HUES48 (cell line): ENCODE measurements at regions not wholly inside any gene's neighbourhood (a gene's known extent, or its start where the extent isn't known, plus 50 kb on each side); places are given as distances from the start of the nearest gene placed in this dataset.

Experiments used
- H3K27ac ChIP-seq: one replicate; pipeline ENCODE4 v1.7.0; 2013; ENCODE audit warnings: low read depth, low read length, inconsistent platforms
- H3K27me3 ChIP-seq: 2 replicates; pipeline ENCODE4 v1.6.1; 2013; ENCODE audit warnings: mild to moderate bottlenecking, low read length; ENCODE audit not compliant: control insufficient read depth, insufficient read depth
- H3K36me3 ChIP-seq: 2 replicates; pipeline ENCODE4 v1.6.1; 2013; ENCODE audit warnings: low read length; ENCODE audit not compliant: control insufficient read depth, insufficient read depth
- H3K4me1 ChIP-seq: 2 replicates; pipeline ENCODE4 v1.6.1; 2013; ENCODE audit warnings: mild to moderate bottlenecking, low read length; ENCODE audit not compliant: control insufficient read depth, insufficient read depth
- H3K4me3 ChIP-seq: 2 replicates; pipeline ENCODE4 v1.5.1; 2013; ENCODE audit warnings: mild to moderate bottlenecking, low read depth, low read length
- H3K9ac ChIP-seq: 2 replicates; pipeline ENCODE4 v1.6.1; 2013; ENCODE audit warnings: mild to moderate bottlenecking, low read depth, low read length, moderate library complexity
- H3K9me3 ChIP-seq: 2 replicates; pipeline ENCODE4 v1.6.1; 2013; ENCODE audit warnings: low read length; ENCODE audit not compliant: control insufficient read depth, insufficient read depth

- no peaks in the 10 kb centered on the region for H3K9me3 ChIP-seq
- H3K27ac ChIP-seq, result no peak overlapping the region
- no peaks in the 10 kb centered on the region for H3K36me3 ChIP-seq
- peaks cover 13% of the 10 kb centered on the region for H3K27me3 ChIP-seq
- H3K9ac ChIP-seq, result no peak overlapping the region
- no peak overlapping the region for H3K4me3 ChIP-seq
- peaks cover 9% of the 10 kb centered on the region for H3K4me1 ChIP-seq
These were observed 77.6 kb upstream of the PARP11 start for GRCh38 chr12:3950714-3951320.

DNA sequence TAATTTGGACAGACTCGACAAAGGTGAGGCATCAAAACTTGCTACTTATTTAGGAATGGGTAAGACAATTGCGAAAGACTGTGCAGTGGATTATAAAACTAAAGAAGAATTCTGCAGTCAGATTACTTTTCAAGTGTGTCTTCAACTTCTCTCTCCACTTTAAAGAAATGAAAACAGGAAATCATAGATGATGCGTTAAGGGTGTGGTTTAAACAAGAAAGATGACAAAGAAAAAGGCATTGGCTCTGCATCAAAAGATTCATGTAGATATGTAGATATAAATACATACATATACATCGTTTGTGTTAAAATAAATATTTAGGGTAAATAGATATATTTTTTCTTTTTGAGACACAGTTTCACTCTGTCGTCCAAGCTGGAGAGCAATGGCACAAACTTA lies 74.6 kb upstream of the PARP11 start:
- Histone ChIP-seq H3K27me3 (peaks cover 26% of the 10 kb centered on the region), H3K4me3 (no peak overlapping the region), H3K36me3 (no peaks in the 10 kb centered on the region), H3K9me3 (no peaks in the 10 kb centered on the region), H3K4me1 (peaks cover 30% of the 10 kb centered on the region), H3K27ac (no peak overlapping the region), H3K9ac (no peak overlapping the region)

- H3K4me3 ChIP-seq, result no peak overlapping the region
- peaks cover 26% of the 10 kb centered on the region for H3K27me3 ChIP-seq
- no peak overlapping the region for H3K9ac ChIP-seq
- H3K9me3 ChIP-seq, result no peaks in the 10 kb centered on the region
- H3K4me1 ChIP-seq, result peaks cover 30% of the 10 kb centered on the region
- no peaks in the 10 kb centered on the region for H3K36me3 ChIP-seq
- peak overlapping the region; percentile 84 for H3K27ac ChIP-seq
These were observed 72.5 kb upstream of the PARP11 start for GRCh38 chr12:3945671-3946070.

- H3K27ac ChIP-seq, result peak overlapping the region; percentile 84
- no peak overlapping the region for H3K9ac ChIP-seq
- peak overlapping the region; percentile 23; the same call in 1 of the 2 replicates for H3K4me3 ChIP-seq
- H3K4me1 ChIP-seq, result peaks cover 30% of the 10 kb centered on the region
- no peaks in the 10 kb centered on the region for H3K36me3 ChIP-seq
- H3K27me3 ChIP-seq, result peaks cover 26% of the 10 kb centered on the region
- no peaks in the 10 kb centered on the region for H3K9me3 ChIP-seq
These were observed 71.4 kb upstream of the PARP11 start for GRCh38 chr12:3944620-3945019.

DNA sequence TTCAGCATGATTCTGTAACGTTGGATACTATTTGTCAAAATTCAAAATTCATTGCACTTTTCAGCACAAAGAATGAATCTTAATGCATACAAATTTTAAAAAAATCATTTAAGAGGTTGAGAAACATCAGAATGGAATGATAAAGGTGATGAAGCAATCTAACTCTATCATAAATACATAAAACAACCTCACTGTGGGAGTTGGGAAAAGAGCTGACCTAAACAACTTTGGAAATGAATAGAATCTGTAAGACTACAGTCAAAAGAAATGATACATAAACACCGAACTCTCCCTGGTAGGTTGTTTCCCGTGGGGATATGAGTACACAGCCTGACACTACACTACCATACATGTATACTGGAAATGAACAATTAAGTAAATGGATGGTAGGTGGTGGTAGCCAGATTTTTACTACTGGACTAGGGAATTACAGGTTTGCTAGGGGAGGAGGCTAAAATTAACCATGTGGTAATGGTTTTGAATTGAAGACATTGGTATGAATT lies 64.9 kb upstream of the PARP11 start:
- Histone ChIP-seq H3K4me1 (no peaks in the 10 kb centered on the region), H3K27me3 (no peaks in the 10 kb centered on the region), H3K36me3 (no peaks in the 10 kb centered on the region), H3K27ac (no peak overlapping the region), H3K9ac (no peak overlapping the region), H3K9me3 (no peaks in the 10 kb centered on the region), H3K4me3 (no peak overlapping the region)

DNA sequence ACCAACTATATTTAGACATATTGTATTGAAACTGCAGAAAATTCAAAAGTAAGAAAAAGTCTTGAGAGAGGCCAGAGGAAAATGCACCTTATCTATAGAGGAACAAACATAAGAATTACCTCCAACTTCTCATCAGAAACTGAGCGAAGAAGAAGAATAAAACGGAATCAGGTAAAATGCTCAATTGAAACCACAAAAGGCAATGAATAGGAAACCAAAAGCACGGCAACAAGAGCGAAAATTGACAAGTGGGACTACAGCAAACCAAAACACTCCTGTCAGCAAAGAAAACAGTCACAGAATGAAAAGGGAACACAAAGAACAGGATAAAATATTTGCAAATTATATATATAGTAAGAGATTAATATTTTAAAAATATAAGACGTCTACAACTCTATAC lies 61.9 kb upstream of the PARP11 start:
- H3K36me3 ChIP-seq, result no peaks in the 10 kb centered on the region
- no peak overlapping the region for H3K4me3 ChIP-seq
- H3K9me3 ChIP-seq, result no peaks in the 10 kb centered on the region
- no peak overlapping the region for H3K27ac ChIP-seq
- no peaks in the 10 kb centered on the region for H3K27me3 ChIP-seq
- H3K9ac ChIP-seq, result no peak overlapping the region
- peaks cover 15% of the 10 kb centered on the region for H3K4me1 ChIP-seq

- H3K4me1 ChIP-seq, result peaks cover 27% of the 10 kb centered on the region
- H3K27me3 ChIP-seq, result no peaks in the 10 kb centered on the region
- H3K4me3 ChIP-seq, result no peak overlapping the region
- H3K9ac ChIP-seq, result no peak overlapping the region
- H3K27ac ChIP-seq, result no peak overlapping the region
- no peaks in the 10 kb centered on the region for H3K36me3 ChIP-seq
- no peaks in the 10 kb centered on the region for H3K9me3 ChIP-seq
These were observed 60.6 kb upstream of the PARP11 start for GRCh38 chr12:3933819-3934192.

DNA sequence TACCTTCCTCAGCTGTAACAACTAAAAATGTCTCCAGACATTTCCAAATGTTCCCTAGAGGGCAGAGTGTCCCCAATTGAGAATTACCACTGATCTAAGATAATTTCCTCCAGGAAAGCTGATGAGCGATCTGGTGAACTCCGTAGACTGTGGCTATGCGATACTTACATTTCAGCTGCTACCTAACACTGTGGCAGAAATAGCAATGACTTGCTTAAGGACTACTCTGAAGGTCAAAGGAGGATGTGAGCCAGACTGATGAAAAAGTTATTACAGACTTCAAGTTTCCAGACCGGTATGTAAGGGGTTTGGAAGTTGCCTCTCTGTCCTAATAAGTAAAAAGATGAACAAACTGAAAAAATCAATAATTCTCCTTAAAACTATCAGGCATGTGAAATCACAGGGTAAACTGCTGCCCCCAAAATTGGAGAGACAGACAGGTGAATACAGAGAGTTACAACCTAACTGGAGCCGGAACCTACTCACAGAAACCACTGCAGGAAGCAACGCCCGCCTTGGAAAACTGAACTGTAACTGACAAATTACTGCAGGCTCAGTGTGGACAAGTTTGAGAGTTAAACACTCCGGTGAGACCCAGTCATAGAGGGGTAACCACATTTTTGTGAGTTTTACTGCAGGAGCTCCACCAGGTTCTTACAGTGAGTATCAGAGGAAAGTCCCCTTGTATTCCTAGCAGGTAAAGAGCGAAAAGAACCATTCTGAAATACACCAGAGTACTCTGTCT lies 60.0 kb upstream of the PARP11 start:
- H3K27me3 ChIP-seq, result no peaks in the 10 kb centered on the region
- no peak overlapping the region for H3K9ac ChIP-seq
- H3K4me3 ChIP-seq, result no peak overlapping the region
- H3K9me3 ChIP-seq, result no peaks in the 10 kb centered on the region
- H3K27ac ChIP-seq, result no peak overlapping the region
- H3K36me3 ChIP-seq, result no peaks in the 10 kb centered on the region
- peaks cover 33% of the 10 kb centered on the region for H3K4me1 ChIP-seq

- Histone ChIP-seq H3K36me3 (no peaks in the 10 kb centered on the region), H3K4me3 (no peak overlapping the region), H3K27ac (no peak overlapping the region), H3K9me3 (no peaks in the 10 kb centered on the region), H3K4me1 (peaks cover 43% of the 10 kb centered on the region), H3K27me3 (no peaks in the 10 kb centered on the region), H3K9ac (no peak overlapping the region)
These were observed 58.6 kb upstream of the PARP11 start for GRCh38 chr12:3931776-3932175.

- H3K4me3 ChIP-seq, result no peak overlapping the region
- peaks cover 43% of the 10 kb centered on the region for H3K4me1 ChIP-seq
- H3K27me3 ChIP-seq, result no peaks in the 10 kb centered on the region
These were observed 58.0 kb upstream of the PARP11 start for GRCh38 chr12:3931206-3931605.

DNA sequence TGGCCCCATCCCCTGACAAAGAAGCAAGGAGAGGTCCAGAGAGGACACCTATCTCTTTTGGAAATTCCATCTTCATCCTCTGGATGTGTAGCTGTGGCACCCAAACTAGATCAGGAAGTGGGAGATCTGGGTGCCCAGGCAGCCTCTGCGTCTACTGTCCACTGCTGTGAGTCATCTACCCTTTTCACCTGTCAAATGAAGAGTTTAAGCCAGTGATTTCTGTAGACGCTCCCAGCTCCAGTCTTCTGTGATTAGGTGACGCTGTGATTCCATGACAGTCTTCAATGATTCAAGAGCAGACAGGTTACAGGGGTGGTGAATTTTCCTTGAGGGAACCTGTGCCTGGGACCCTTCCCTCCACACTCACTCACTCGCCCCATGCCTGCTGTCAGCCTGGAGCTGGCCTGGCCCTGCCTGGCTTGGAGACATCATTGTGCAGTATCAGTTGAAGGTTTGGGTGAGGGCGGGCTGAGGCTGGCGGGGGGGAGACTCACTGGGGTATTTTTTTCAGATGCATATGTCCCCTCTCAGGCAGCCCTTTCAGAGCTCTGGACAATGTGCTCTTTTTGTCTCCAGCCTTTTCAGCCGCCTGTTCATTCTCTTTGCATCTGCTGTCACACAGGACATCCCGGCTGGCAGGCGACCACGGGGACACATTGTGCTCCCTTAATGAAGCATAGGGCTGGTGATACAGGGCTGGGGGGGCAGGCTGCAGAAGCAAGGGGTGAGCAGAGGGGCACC lies 56.8 kb upstream of the PARP11 start:
- H3K27me3 ChIP-seq, result no peaks in the 10 kb centered on the region
- peak overlapping the region; percentile 42 for H3K27ac ChIP-seq
- H3K36me3 ChIP-seq, result no peaks in the 10 kb centered on the region

More at GRCh38 chr12:3931206-3931605, 58.0 kb upstream of the PARP11 start:
- Histone ChIP-seq H3K9me3 (no peaks in the 10 kb centered on the region), H3K27ac (no peak overlapping the region), H3K36me3 (no peaks in the 10 kb centered on the region), H3K9ac (no peak overlapping the region)

More for the DNA sequence above, 56.8 kb upstream of the PARP11 start:
- peaks cover 43% of the 10 kb centered on the region for H3K4me1 ChIP-seq
- no peaks in the 10 kb centered on the region for H3K9me3 ChIP-seq
- H3K4me3 ChIP-seq, result no peak overlapping the region
- H3K9ac ChIP-seq, result no peak overlapping the region
